GM12892 (cell line): ENCODE measurements at regions not wholly inside any gene's neighbourhood (a gene's known extent, or its start where the extent isn't known, plus 50 kb on each side); places are given as distances from the start of the nearest gene placed in this dataset.

ENCODE experiments used
- POLR2A ChIP-seq: IDR thresholded peaks from 2 replicates; pipeline ENCODE4 v1.6.1; 2011; ENCODE audit warnings: low read depth, low read length, control low read depth
- POLR2AphosphoS5 ChIP-seq: IDR thresholded peaks from 2 replicates; pipeline ENCODE4 v1.6.1; 2011; ENCODE audit warnings: low read depth, low read length, control low read depth

GRCh38 chr11:30110691-30111090 is 93.9 kb upstream of the KCNA4 start:
- no peak for TF ChIP-seq POLR2AphosphoS5
- no peak for TF ChIP-seq POLR2A
